H54 (cell line): ENCODE measurements at regions not wholly inside any gene's neighbourhood (a gene's known extent, or its start where the extent isn't known, plus 50 kb on each side); places are given as distances from the start of the nearest gene placed in this dataset.
A peak's percentile ranks its signal among the peaks of the same experiment; 100 is the strongest.
"Not testable (repeated sequence)": the region's sequence is repeated elsewhere in the genome, so short reads cannot be mapped to it uniquely, and the experiment has no call there.

Experiments used
- DNase-seq: peaks from one replicate; pipeline ENCODE4 v3.0.0; 2011; ENCODE audit warnings: low spot score, mixed read lengths; ENCODE audit not compliant: insufficient read length
- FAIRE-seq: peaks from 3 replicates; lab custom pipeline; 2011; peaks lifted over from hg19 to GRCh38; lab: Jason Lieb, UNC
- POLR2A ChIP-seq: IDR thresholded peaks from 2 replicates; pipeline ENCODE4 v1.6.1; 2011; ENCODE audit warnings: low read depth, mild to moderate bottlenecking, low read length

DNA sequence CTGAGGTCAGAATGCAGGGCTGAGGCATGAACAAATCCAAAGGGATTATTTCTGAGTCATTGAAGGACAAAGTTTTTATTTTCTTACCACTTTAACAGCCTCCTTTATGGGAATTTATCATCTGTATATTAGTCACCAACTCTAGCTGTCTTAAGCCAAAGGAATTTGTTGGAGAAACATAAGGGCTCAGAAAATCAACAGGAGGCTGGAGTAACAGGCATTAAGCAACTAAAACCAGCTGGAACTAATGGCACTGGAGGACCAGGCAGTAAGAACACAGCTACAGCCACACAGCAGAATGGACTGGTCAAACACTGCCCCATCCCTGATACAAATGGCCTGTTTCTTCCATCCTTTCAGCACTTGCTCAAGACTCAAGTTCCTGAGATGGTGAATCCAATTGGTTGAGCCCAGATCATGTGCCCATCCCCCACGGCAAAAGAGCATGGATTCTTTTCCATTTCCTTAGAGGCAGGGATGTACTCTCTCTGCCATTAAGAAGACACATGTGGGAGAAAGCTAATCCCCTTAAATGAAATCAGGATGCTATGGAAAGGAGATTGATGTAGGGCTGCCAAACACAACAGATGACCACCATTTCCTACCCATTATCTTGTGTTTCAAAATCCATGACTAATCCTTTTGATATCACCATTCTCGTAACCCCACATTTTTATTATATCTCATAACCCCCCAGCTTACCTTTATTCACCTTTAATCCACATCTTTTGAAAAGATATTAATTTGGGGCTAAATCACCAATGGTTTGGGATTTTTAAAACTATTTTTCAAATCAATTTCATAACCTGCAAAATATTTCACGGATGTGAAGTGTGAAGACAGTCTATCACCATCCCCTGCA is 157.0 kb upstream of the FNDC3A start:
- no peak for TF ChIP-seq POLR2A
- peak; percentile 87 for FAIRE-seq
- DNase-seq, result peak; percentile 15

DNA sequence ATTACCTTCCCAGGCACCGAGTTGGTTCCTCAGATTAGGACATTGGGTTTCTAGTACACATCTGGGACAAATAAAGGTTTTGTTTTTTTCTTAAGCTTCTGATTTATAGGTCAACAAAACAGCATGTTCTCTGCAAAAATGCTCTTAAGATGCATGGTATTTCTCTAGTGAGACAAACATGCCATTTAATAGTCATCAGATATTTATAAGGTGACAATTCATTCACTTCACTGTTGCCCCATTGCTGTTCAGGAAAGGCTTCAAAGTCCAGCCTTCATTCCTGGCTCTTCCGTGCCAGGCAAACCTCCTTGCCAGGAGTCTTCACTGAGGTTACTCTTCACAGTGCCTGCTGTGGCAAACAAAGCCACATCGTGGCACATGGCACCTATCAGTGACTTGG is 156.3 kb upstream of the FNDC3A start:
- no peak for DNase-seq
- TF ChIP-seq POLR2A, result no peak
- FAIRE-seq, result no peak

DNA sequence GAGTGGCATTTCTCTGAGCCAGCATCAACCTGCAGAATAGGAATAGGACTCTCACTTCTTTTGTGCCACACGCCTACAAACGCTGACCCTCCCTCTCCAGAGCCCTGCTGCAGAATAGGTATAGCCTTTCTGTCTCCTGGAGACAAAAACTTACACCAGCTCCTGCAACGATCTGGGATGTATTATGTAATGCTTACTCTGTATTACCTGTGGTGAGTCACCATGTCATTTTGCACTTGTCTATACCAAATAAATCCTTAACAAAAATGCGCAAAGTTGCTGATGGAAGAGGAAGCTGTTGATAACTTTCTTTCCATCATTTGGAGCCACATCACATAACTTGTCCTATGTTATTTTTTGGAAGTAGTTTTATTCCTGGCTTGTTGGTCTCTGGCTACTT is 155.8 kb upstream of the FNDC3A start:
- DNase-seq (no peak), FAIRE-seq (no peak)
- TF ChIP-seq POLR2A, result no peak

DNA sequence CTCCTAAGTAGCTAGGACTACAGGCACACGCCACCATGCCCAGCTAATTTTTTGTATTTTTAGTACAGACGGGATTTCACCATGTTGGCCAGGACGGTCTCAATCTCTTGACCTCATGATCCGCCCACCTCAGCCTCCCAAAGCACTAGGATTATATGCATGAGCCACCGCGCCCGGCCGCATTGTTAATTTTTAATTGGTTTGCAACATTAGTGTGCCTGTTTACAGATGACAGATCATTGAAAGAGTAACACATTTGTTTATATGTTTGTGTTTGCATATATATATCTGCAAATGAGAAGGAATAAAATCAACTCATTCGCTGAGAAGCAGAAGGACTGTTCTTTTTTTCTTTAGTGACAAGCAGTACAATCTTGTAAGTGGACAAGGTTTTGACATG is 152.2 kb upstream of the FNDC3A start:
- not testable (repeated sequence) for DNase-seq, FAIRE-seq

DNA sequence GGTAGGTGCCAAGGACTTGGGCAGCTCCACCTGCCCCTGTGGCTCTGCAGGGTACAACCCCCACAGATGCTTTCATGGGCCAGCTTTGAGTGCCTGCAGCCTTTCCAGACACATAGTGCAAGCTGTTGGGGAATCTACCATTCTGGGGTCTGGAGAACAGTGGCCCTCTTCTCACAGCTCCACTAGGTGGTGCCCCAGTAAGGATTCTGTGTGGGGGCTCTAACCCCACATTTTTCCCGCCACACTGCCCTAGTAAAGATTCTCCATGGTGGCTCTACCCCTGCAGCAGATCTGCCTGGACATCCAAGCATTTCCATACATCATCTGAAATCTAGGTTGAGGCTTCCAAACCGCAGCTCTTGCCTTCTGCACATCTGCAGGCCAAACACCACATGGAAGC is 149.7 kb upstream of the FNDC3A start:
- FAIRE-seq (no peak), DNase-seq (no peak)
- TF ChIP-seq POLR2A, result no peak

DNA sequence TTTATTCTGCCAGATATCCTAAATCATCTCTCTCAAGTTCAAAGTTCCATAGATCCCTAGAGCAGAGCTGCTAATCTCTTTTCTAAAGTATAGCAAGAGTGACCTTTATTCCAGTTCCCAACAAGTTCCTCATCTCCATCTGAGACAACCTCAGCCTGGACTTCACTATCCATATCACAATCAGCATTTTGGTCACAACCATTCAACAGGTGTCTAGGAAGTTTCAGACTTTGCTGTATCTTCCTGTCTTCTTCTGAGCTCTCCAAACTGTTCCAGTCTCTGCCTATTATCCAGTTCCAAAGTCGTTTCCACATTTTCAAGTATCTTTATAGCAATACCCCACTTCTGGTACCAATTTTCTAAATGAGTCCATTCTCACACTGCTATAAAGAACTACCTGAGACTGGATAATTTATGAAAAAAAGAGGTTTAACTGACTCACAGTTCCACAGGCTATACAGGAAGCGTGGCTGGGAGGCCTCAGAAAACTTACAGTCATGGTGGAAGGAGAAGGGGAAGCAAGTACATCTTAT is 148.7 kb upstream of the FNDC3A start:
- FAIRE-seq, DNase-seq: not testable (repeated sequence)

DNA sequence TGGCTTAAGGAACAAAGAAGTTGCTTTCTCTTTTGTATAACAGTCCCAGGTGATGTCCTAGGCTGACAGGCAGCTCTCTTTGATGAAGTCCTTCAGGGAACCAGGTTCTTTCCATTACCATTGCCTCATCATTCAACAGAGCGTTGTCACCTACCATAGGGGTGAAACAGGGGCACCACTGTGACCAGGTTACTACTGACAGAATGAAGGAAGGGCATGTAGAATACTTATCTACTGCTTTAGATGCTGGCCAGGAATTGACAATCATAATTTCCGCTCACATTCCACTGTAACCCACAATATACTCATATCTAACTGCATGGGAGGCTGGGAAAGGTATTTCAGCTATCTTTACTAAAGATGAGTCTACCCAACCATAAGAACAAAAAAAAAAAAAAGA is 148.0 kb upstream of the FNDC3A start:
- FAIRE-seq (no peak), DNase-seq (no peak)
- no peak for TF ChIP-seq POLR2A

DNA sequence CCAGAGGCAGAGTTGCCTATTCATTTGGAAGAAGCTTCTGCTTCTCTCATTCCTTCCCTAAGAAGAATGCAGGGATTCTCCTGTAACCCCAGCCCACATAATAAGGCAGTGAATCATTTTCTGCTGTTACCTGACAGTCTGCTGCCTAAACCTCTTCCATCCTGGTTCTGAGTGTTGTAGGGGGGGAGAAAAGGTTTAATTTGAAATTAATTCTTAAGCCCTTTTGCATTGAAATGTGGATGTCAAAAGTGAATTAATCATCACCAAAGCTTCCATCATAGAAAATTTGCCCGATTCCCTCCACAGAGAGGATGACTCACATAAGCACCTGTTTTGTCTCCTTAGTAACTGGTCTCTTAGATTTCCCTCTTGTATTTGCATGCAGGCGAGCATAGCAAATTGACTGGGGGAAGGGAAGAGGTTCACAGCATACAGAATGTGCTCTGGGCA is 146.7 kb upstream of the FNDC3A start:
- DNase-seq, result no peak
- no peak for FAIRE-seq
- no peak for TF ChIP-seq POLR2A

DNA sequence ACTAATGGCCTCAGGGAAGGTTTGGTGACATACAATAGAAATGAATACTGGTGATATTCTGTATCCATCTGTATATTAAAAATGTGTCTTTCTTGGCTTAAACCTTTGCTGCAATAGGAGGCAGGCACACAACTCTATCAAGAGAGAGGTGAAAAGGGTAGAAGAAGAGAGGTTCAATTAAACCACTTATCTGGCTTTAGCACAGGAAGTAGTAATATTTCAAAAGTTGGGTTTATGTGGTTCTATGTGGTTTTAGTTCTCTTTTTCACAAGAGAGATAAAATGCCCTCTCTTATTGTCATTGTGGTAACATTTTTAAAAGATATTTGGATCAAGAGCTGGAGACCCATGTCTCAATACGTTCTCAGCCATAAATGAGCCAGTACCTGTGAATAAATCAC is 146.2 kb upstream of the FNDC3A start:
- DNase-seq (no peak), FAIRE-seq (no peak)
- no peak for TF ChIP-seq POLR2A

DNA sequence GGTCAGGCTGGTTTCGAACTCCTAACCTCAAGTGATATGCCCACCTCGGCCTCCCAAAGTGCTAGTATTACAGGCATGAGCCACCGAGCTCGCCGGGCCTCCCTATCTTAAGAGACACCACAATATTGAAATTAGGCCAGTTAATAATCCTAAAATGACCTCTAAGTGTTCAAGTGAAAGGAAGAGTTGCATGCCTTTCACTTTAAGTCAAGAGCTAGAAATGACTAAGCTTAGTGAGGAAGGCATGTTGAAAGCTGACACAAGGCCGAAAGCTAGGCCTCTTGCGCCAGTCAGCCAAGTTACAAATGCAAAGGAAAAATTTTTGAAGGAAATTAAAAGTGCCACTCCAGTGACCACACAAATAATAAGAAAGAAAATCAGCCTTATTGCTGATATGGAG is 144.5 kb upstream of the FNDC3A start:
- no peak for FAIRE-seq
- DNase-seq, result no peak
- no peak for TF ChIP-seq POLR2A

DNA sequence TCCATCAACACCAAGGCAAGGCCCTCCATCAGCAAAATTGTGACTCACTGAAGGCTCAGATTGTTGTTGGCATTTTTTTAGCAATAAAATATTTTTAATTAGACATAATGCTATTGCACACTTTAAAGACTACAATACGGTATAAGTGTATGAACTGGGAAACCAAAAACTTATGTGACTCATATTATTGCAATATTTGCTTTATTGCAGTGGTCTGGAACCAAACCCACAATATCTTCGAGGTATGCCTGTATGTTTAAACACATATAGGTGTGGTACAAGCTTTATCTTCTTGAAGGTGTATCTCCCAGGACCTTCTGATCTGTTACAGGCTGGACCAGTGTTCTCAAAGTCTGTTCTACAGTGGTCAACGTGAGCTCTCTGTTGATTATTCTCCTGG is 142.3 kb upstream of the FNDC3A start:
- FAIRE-seq (no peak), DNase-seq (no peak)
- no peak for TF ChIP-seq POLR2A

DNA sequence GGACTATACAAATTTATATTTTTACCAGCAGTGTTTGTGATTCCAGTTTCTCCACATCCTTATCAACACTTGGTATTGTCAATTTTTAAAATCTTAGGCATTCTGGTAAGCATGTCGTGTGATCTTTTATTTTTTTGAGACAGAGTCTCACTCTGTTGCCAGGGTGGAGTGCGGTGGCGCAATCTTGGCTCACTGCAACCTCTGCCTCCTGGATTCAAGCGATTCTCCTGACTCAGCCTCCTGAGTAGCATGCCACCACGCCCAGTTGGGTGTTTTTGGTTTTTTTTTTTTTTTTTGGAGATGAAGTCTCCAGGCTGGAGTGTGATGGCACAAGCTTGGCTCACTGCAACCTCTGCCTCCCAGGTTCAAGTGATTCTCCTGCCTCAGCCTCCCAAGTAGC is 140.4 kb upstream of the FNDC3A start:
- not testable (repeated sequence) for FAIRE-seq, DNase-seq

DNA sequence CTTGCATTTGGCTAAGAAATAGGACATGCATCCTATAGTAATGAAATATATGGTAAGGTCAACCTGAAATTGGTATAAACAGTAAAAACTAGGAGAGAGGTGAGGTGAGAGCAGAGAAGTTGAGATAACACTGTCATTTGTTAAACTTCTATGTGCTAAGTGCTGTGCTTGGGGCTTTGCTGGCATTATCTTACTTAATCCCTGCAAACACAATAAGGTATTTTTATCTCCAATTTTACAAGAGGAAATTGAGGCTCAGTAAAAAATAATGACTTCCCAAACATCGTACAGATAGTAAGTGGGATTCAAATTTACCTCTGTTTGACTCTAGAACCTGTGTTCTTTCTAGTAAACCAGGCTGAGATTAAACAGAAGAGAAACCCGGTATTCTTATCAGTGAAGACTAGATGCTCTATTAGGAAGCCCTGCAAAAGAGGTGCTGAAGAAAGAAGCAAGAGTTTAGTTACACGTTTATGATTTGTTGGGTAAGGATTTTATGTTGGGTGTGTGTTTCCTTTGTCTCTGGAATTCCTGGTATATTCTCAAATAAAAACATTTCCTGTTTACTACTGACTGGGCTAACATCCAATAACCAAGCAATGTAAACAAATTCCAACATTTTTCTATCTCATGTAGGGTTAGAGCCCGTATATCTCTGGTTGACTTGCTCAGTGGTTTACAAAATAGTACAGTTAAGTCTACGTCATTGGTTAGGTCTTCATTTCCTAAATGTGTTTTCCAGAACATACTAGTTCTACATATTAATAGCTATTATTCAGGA is 137.3 kb upstream of the FNDC3A start:
- FAIRE-seq (no peak), DNase-seq (no peak)
- no peak for TF ChIP-seq POLR2A

DNA sequence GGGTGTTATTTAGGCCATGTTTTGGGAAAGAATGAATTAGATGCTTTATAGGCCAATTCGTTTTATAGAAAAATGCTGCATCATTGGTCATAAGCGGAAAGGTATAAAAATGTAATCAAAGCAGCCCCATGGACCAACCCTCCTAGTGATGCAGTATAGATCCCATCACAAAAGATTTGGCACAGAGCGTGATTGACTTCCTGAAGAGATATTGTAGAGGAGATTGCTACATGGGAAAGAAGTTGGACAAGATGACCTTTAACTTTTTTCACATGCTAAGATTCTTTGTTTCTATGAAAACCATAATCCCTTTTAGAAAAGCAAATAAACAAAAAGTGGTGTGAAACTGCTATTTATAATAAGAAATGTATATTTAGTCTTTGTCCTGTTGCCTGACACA is 136.5 kb upstream of the FNDC3A start:
- TF ChIP-seq POLR2A, result no peak
- no peak for DNase-seq
- no peak for FAIRE-seq
